ENCODE measurements at regions not wholly inside any gene's neighbourhood (a gene's known extent, or its start where the extent isn't known, plus 50 kb on each side); places are given as distances from the start of the nearest gene placed in this dataset.

DNA sequence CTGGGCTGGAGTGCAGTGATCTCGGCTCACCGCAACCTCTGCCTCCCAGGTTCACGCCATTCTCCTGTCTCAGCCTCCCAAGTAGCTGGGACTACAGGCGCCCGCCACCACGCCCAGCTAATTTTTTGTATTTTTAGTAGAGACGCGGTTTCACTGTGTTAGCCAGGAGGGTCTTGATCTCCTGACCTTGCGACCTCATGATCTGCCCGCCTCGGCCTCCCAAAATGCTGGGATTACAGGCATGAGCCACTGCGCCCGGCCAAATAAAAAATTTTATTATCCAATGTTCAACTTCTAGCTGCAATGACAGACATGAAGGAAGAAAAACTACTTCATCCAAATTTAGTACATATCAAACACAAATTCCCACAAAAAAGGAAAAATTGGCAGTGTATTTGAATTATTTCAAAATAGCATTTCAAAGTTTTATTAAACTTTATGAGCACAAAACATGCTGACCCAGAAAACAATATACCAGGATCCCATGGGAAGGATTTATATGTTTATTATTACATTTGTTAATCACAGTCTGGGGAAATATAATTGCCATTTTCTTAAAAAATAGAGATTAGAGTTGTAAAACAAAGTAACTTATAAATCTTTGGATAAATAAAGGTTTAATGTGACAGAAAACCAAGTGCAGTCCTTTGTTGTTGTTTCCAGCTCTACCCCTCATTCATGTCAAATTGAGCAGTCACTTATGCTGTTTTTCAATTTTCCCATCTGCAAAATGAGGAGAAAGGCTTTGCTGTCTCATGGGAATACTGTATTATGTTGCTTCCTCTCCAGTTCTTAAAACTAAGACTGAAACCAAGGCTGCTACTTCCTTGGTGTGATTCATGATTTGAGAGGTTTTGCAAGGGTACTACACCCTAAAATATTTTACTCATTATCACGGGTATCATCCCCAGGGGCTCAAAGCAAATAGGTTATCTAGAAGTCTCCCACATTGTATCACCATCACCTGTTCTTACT is 155.2 kb upstream of the AVPR1A start:
- Histone ChIP-seq H3K9me3 (ENCODE audit: control insufficient read depth, low read depth, low read length) (no peaks in the 10 kb centered on the region), H3K79me2 (ENCODE audit: control insufficient read depth, insufficient read depth, low read length) (no peaks in the 10 kb centered on the region), H3K4me1 (ENCODE audit: control insufficient read depth, extremely low read depth, insufficient read depth, low read length) (no peaks in the 10 kb centered on the region), H3K4me3 (ENCODE audit: control insufficient read depth in 2 of 3, extremely low read depth in 1 of 3, insufficient read depth in 2 of 3, low read depth in 1 of 3, low read length in 3 of 3) (no peak overlapping the region), H3K27me3 (ENCODE audit: control insufficient read depth, extremely low read depth, insufficient read depth, low read length) (no peaks in the 10 kb centered on the region), H3K4me2 (ENCODE audit: control insufficient read depth, extremely low read depth, insufficient read depth, low read depth, low read length) (no peak overlapping the region), H3K9ac (ENCODE audit: control insufficient read depth, extremely low read depth, insufficient read depth, low read length) (no peak overlapping the region), H3K36me3 (ENCODE audit: control insufficient read depth in 2 of 2, extremely low read depth in 1 of 2, insufficient read depth in 2 of 2, low read length in 2 of 2) (no peaks in the 10 kb centered on the region), H3K27ac (ENCODE audit: control insufficient read depth, insufficient read depth, low read length) (no peak overlapping the region), H3K9me1 (ENCODE audit: control insufficient read depth, extremely low read depth, insufficient read depth, low read length) (no peaks in the 10 kb centered on the region), H2AFZ (ENCODE audit: control insufficient read depth, low read length) (no peak overlapping the region), H4K20me1 (ENCODE audit: control insufficient read depth, extremely low read depth, insufficient read depth, low read length) (no peaks in the 10 kb centered on the region)
- TF ChIP-seq, protein P1, sequence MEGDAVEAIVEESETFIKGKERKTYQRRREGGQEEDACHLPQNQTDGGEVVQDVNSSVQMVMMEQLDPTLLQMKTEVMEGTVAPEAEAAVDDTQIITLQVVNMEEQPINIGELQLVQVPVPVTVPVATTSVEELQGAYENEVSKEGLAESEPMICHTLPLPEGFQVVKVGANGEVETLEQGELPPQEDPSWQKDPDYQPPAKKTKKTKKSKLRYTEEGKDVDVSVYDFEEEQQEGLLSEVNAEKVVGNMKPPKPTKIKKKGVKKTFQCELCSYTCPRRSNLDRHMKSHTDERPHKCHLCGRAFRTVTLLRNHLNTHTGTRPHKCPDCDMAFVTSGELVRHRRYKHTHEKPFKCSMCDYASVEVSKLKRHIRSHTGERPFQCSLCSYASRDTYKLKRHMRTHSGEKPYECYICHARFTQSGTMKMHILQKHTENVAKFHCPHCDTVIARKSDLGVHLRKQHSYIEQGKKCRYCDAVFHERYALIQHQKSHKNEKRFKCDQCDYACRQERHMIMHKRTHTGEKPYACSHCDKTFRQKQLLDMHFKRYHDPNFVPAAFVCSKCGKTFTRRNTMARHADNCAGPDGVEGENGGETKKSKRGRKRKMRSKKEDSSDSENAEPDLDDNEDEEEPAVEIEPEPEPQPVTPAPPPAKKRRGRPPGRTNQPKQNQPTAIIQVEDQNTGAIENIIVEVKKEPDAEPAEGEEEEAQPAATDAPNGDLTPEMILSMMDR (optimal IDR thresholded peaks at IDR 0.05 in 1 of 3, IDR thresholded peaks at IDR 0.05 in 1 of 3, conservative IDR thresholded peaks at IDR 0.05 in 1 of 3; ENCODE audit: extremely low read depth in 1 of 3, insufficient read depth in 2 of 3, low read length in 3 of 3), result no peak
- TF ChIP-seq EZH2 (IDR thresholded peaks at IDR 0.05; ENCODE audit: low read length), result no peak
- FAIRE-seq (no peak), DNase-seq (ENCODE audit: low read depth, low spot score) (no peak)
- dilution Hi-C loops (cut with MboI; ENCODE audit: extremely low pct_ligation_motif_present, low sequenced_read_pairs), result no loop called here

DNA sequence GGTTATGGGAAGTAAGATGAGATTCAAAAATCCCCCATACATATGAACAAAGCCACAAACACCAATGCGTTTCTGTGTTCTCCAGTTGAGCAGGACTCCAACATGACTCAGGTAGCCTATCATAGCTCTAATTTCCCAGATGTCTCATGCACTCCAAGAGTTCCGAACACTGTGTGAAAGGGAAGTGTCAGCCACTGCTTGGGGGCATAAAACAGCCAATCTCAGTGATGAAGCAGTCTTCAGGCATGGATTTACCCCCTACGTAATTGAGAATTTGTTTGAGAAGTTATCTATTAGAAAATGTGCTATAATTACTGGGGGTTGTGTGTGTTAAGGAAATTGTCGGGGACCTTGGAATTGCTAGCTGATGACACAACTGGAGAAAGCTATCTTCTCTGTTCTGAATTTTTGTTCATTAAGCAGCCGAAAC is 153.9 kb upstream of the AVPR1A start:
- no peak overlapping the region for H2AFZ ChIP-seq (ENCODE audit: control insufficient read depth, low read length)
- H3K4me2 ChIP-seq (ENCODE audit: control insufficient read depth, extremely low read depth, insufficient read depth, low read depth, low read length), result no peak overlapping the region
- TF ChIP-seq, protein P1 (optimal IDR thresholded peaks at IDR 0.05 in 1 of 3, IDR thresholded peaks at IDR 0.05 in 1 of 3, conservative IDR thresholded peaks at IDR 0.05 in 1 of 3; ENCODE audit: extremely low read depth in 1 of 3, insufficient read depth in 2 of 3, low read length in 3 of 3), result no peak
- no peak for TF ChIP-seq EZH2 (IDR thresholded peaks at IDR 0.05; ENCODE audit: low read length)
- H3K9me1 ChIP-seq (ENCODE audit: control insufficient read depth, extremely low read depth, insufficient read depth, low read length), result no peaks in the 10 kb centered on the region
- no peaks in the 10 kb centered on the region for H3K27me3 ChIP-seq (ENCODE audit: control insufficient read depth, extremely low read depth, insufficient read depth, low read length)
- no peaks in the 10 kb centered on the region for H3K9me3 ChIP-seq (ENCODE audit: control insufficient read depth, low read depth, low read length)
- H3K79me2 ChIP-seq (ENCODE audit: control insufficient read depth, insufficient read depth, low read length), result no peaks in the 10 kb centered on the region
- H3K9ac ChIP-seq (ENCODE audit: control insufficient read depth, extremely low read depth, insufficient read depth, low read length), result no peak overlapping the region
- no peaks in the 10 kb centered on the region for H3K36me3 ChIP-seq (ENCODE audit: control insufficient read depth in 2 of 2, extremely low read depth in 1 of 2, insufficient read depth in 2 of 2, low read length in 2 of 2)
- dilution Hi-C loops (cut with MboI; ENCODE audit: extremely low pct_ligation_motif_present, low sequenced_read_pairs), result no loop called here
- no peaks in the 10 kb centered on the region for H4K20me1 ChIP-seq (ENCODE audit: control insufficient read depth, extremely low read depth, insufficient read depth, low read length)
- no peaks in the 10 kb centered on the region for H3K4me1 ChIP-seq (ENCODE audit: control insufficient read depth, extremely low read depth, insufficient read depth, low read length)
- H3K27ac ChIP-seq (ENCODE audit: control insufficient read depth, insufficient read depth, low read length), result no peak overlapping the region
- no peak for FAIRE-seq
- DNase-seq (ENCODE audit: low read depth, low spot score), result no peak
- no peak overlapping the region for H3K4me3 ChIP-seq (ENCODE audit: control insufficient read depth in 2 of 3, extremely low read depth in 1 of 3, insufficient read depth in 2 of 3, low read depth in 1 of 3, low read length in 3 of 3)
